Fibroblast of villous mesenchyme (primary cell): ENCODE measurements at regions not wholly inside any gene's neighbourhood (a gene's known extent, or its start where the extent isn't known, plus 50 kb on each side); places are given as distances from the start of the nearest gene placed in this dataset. TPM values are rescaled to one million over a fixed set of nuclear protein-coding genes. Genes with fewer than 3 reads are reported as not detected.

ENCODE experiments used
- small RNA-seq: library from RNA; depleted of rRNA; stranded (forward); fragments of <200 nt; gene quantifications from one replicate; pipeline ENCODE3, GENCODE V24; 2012

Small RNA genes in the stretch of these regions (small RNA-seq; reads per million reads assigned to genes)
- gene AL117339.3, result not detected
- gene RNU6-1118P, result not detected
